Endothelial cell of umbilical vein (primary cell): ENCODE measurements at regions not wholly inside any gene's neighbourhood (a gene's known extent, or its start where the extent isn't known, plus 50 kb on each side); places are given as distances from the start of the nearest gene placed in this dataset.

Source experiments
- BruUV-seq: library from RNA; stranded (reverse); fragments of 400-500 nt; replicated peaks from 2 replicates; lab custom pipeline; 2021; lab: Mats Ljungman, UMichigan
- CTCF ChIA-PET: fragments of 300-600, 350-600 bp; sonication (Branson Sonifier 250); formaldehyde crosslinking; loops from one replicate; lab custom pipeline; 2021; ENCODE audit warnings: antibody characterized with exemption, inconsistent platforms; lab: Charles Lee
- POLR2A ChIA-PET: fragments of 300-600, 350-600 bp; sonication (Branson Sonifier 250); formaldehyde crosslinking; loops from one replicate; lab custom pipeline; 2021; ENCODE audit warnings: antibody characterized with exemption, inconsistent platforms; lab: Charles Lee
- DNase-seq: peaks from one replicate; pipeline ENCODE4 v3.0.0-alpha.2; 2011; ENCODE audit warnings: low read depth, low spot score
- FAIRE-seq: peaks from 2 replicates; lab custom pipeline; 2011; peaks lifted over from hg19 to GRCh38; lab: Jason Lieb, UNC
- H2AFZ ChIP-seq: 2 replicates; pipeline ENCODE4 v1.6.0; 2012; ENCODE audit warnings: low read depth, low read length, control low read depth, inconsistent platforms
- H3K27ac ChIP-seq: 2 replicates; pipeline ENCODE4 v1.5.1; 2011; ENCODE audit warnings: low read depth, mild to moderate bottlenecking, control low read depth, low read length, moderate library complexity; ENCODE audit not compliant: insufficient read depth
- H3K27me3 ChIP-seq, 2 experiments: 2 replicates each; pipeline versions ENCODE4 v1.6.0 to v1.6.1; 2011; ENCODE audit warnings: low read length in 2 of 2, mixed read lengths in 1 of 2; ENCODE audit not compliant: control insufficient read depth in 2 of 2, insufficient read depth in 2 of 2
- H3K36me3 ChIP-seq, 2 experiments: 2 replicates in 1 of 2; 3 replicates in 1 of 2; pipeline ENCODE4 v1.5.1; 2011; ENCODE audit warnings: low read length in 2 of 2, mild to moderate bottlenecking in 1 of 2, moderate library complexity in 1 of 2; ENCODE audit not compliant: control insufficient read depth in 2 of 2, insufficient read depth in 2 of 2; ENCODE audit errors: extremely low read depth in 1 of 2
- H3K4me1 ChIP-seq: 3 replicates; pipeline ENCODE4 v1.5.1; 2011; ENCODE audit warnings: mild to moderate bottlenecking, low read length; ENCODE audit not compliant: control insufficient read depth, insufficient read depth; ENCODE audit errors: extremely low read depth
- H3K4me2 ChIP-seq: 2 replicates; pipeline ENCODE4 v1.6.1; 2011; ENCODE audit warnings: low read length, control low read depth, mixed read lengths; ENCODE audit not compliant: insufficient read depth
- H3K4me3 ChIP-seq, 3 experiments: fragments of 200-600 bp in 1 of 3; sonication (generic), shearing (Covaris generic) in 1 of 3; replicated peaks in 1 of 3; 2 replicates each; pipeline ENCODE4 v1.5.1; 2011 to 2016; ENCODE audit warnings: control low read depth in 3 of 3, low read length in 3 of 3, mild to moderate bottlenecking in 2 of 3, inconsistent platforms in 1 of 3, low read depth in 1 of 3, moderate library complexity in 1 of 3; ENCODE audit not compliant: insufficient read depth in 1 of 3
- H3K79me2 ChIP-seq: 2 replicates; pipeline ENCODE4 v1.6.0; 2012; ENCODE audit warnings: low read length, inconsistent platforms; ENCODE audit not compliant: control insufficient read depth, insufficient read depth
- H3K9ac ChIP-seq: replicated peaks from 2 replicates; pipeline ENCODE3; 2011; ENCODE audit warnings: low read length, control low read depth; ENCODE audit not compliant: insufficient read depth; ENCODE audit errors: extremely low read depth
- H3K9me1 ChIP-seq: replicated peaks from 3 replicates; pipeline ENCODE4 v1.6.0; 2011; ENCODE audit warnings: mild to moderate bottlenecking, low read length; ENCODE audit not compliant: control insufficient read depth, insufficient read depth; ENCODE audit errors: extremely low read depth
- H3K9me3 ChIP-seq: replicated peaks from 2 replicates; pipeline ENCODE4 v1.5.1; 2012; ENCODE audit warnings: low read length, inconsistent platforms; ENCODE audit not compliant: control insufficient read depth, insufficient read depth
- H4K20me1 ChIP-seq: replicated peaks from 2 replicates; pipeline ENCODE3; 2011; ENCODE audit warnings: mild to moderate bottlenecking, low read length; ENCODE audit not compliant: control insufficient read depth, insufficient read depth; ENCODE audit errors: extremely low read depth
- EZH2 ChIP-seq: IDR thresholded peaks from 2 replicates; pipeline ENCODE4 v1.6.1; 2012; ENCODE audit warnings: borderline replicate concordance, low read depth, mild to moderate bottlenecking, moderate library complexity, low read length, inconsistent platforms; ENCODE audit not compliant: severe bottlenecking
- FOS ChIP-seq: IDR thresholded peaks from 2 replicates; pipeline ENCODE4 v1.6.1; 2011; ENCODE audit warnings: mild to moderate bottlenecking, low read length, moderate library complexity, borderline replicate concordance; ENCODE audit not compliant: insufficient read depth
- GATA2 ChIP-seq: IDR thresholded peaks from 2 replicates; pipeline ENCODE4 v1.7.0; 2011; ENCODE audit warnings: low read depth, mild to moderate bottlenecking, moderate library complexity, mixed read lengths, low read length; ENCODE audit not compliant: insufficient read length, insufficient read depth
- JUN ChIP-seq: IDR thresholded peaks from 2 replicates; pipeline ENCODE4 v1.6.1; 2011; ENCODE audit warnings: borderline replicate concordance, low read depth; ENCODE audit not compliant: insufficient read length, insufficient read depth
- MYC ChIP-seq: IDR thresholded peaks from one replicate; pipeline ENCODE4 v1.6.1; 2011; ENCODE audit warnings: mild to moderate bottlenecking, low read depth, low read length
- POLR2A ChIP-seq: IDR thresholded peaks from 2 replicates; pipeline ENCODE4 v1.6.1; 2012; ENCODE audit warnings: low read depth, mild to moderate bottlenecking, control low read depth, low read length
- POLR2AphosphoS5 ChIP-seq: IDR thresholded peaks from 2 replicates; pipeline ENCODE4 v1.6.1; 2012; ENCODE audit warnings: low read depth, mild to moderate bottlenecking, control low read depth, low read length, moderate library complexity; ENCODE audit not compliant: insufficient read depth
- dilution Hi-C: fragments of 300-500 bp; cut with MboI; formaldehyde crosslinking; loops from one replicate; pipeline ENCODE4 v1.15.0; 2019; ENCODE audit warnings: low sequenced_read_pairs; ENCODE audit not compliant: extremely low pct_ligation_motif_present
- intact Hi-C: fragments of 100-400 bp; cut with micrococcal nuclease; formaldehyde crosslinking; loops from one replicate; pipeline ENCODE4 v1.10.0; 2022
- TF ChIP-seq, protein P1 (sequence below): IDR thresholded peaks from 2 replicates; pipeline ENCODE4 v1.6.1; 2011; ENCODE audit not compliant: insufficient read depth, insufficient read length
- TF ChIP-seq, protein P2 (sequence below), 2 donors: IDR thresholded peaks; 1 replicate in 1 of 2; 2 replicates in 1 of 2; pipeline ENCODE4 v1.5.1; 2011; ENCODE audit warnings: low read length in 2 of 2, mild to moderate bottlenecking in 2 of 2, moderate library complexity in 2 of 2, control low read depth in 1 of 2, inconsistent platforms in 1 of 2, low read depth in 1 of 2; ENCODE audit not compliant: insufficient read depth in 1 of 2; ENCODE audit errors: extremely low read depth in 1 of 2

DNA sequence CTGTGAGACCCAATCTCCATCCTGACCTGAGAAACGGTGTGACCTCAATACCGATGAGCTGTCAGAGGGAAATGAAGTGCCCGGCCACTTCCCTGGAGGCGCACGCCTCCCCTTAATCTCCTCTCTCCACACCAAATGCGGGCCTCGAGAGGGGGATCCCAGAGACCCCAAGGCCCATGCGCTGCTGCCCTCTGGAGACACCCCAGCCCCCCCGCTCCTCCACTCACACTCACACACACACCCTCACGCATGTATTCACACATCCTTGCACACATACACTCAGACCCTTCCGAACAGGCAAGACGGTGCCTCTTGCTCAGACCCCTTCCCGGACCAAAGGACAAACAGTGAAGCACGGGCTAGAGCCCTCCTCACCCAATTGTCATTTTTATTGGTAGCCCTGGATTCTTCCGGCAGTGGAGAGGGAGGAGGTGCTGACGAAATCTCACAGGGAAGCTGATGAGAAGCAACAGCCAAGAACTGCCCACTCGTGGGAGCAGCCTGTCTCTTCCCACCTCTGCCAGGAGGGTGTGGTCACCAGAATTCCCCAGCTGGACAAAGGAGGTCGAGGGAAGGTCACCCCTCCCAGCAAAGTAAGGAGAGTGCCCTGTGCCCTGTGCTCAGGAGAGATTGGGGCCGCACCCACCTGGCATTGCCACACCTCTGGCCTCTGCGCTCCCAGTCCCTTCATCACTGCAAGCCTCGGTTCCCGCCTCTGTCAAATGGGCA is 136.0 kb upstream of the TNRC6C start:
- H2AFZ ChIP-seq: no peak overlapping the region
- POLR2A ChIA-PET: no interaction called here
- BruUV-seq: no TSS peak
- no peaks in the 10 kb centered on the region for H4K20me1 ChIP-seq
- no peaks in the 10 kb centered on the region for H3K36me3 ChIP-seq
- TF ChIP-seq, protein P1, sequence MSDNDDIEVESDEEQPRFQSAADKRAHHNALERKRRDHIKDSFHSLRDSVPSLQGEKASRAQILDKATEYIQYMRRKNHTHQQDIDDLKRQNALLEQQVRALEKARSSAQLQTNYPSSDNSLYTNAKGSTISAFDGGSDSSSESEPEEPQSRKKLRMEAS: no peak
- TF ChIP-seq EZH2 (no peak), GATA2 (no peak), FOS (no peak), POLR2AphosphoS5 (no peak), MYC (no peak), JUN (no peak), POLR2A (no peak)
- TF ChIP-seq, protein P2, sequence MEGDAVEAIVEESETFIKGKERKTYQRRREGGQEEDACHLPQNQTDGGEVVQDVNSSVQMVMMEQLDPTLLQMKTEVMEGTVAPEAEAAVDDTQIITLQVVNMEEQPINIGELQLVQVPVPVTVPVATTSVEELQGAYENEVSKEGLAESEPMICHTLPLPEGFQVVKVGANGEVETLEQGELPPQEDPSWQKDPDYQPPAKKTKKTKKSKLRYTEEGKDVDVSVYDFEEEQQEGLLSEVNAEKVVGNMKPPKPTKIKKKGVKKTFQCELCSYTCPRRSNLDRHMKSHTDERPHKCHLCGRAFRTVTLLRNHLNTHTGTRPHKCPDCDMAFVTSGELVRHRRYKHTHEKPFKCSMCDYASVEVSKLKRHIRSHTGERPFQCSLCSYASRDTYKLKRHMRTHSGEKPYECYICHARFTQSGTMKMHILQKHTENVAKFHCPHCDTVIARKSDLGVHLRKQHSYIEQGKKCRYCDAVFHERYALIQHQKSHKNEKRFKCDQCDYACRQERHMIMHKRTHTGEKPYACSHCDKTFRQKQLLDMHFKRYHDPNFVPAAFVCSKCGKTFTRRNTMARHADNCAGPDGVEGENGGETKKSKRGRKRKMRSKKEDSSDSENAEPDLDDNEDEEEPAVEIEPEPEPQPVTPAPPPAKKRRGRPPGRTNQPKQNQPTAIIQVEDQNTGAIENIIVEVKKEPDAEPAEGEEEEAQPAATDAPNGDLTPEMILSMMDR (IDR thresholded peaks at IDR 0.05; ENCODE audit: extremely low read depth in 1 of 2, insufficient read depth in 1 of 2, low read depth in 1 of 2, low read length in 2 of 2): no peak
- intact Hi-C loops (no loop called here), dilution Hi-C loops (no loop called here)
- no peak overlapping the region for H3K4me2 ChIP-seq
- H3K9me3 ChIP-seq: no peaks in the 10 kb centered on the region
- H3K9ac ChIP-seq: no peak overlapping the region
- FAIRE-seq: no peak
- DNase-seq: no peak
- H3K27me3 ChIP-seq: no peaks in the 10 kb centered on the region
- CTCF ChIA-PET: interaction anchor here (0.9 kb wide), 1 partner anchor 197 kb away, joined by 4 read pairs; no protein-coding TSS in a partner anchor
- no peak overlapping the region for H3K27ac ChIP-seq
- no peaks in the 10 kb centered on the region for H3K9me1 ChIP-seq
- H3K4me3 ChIP-seq: no peak overlapping the region
- H3K79me2 ChIP-seq: no peaks in the 10 kb centered on the region
- H3K4me1 ChIP-seq: no peaks in the 10 kb centered on the region
